Thymus (tissue), 11 donors: ENCODE measurements at regions not wholly inside any gene's neighbourhood (a gene's known extent, or its start where the extent isn't known, plus 50 kb on each side); places are given as distances from the start of the nearest gene placed in this dataset.

ENCODE experiments used
- DNase-seq, 9 donors: peaks; one replicate each; pipeline ENCODE4 v3.0.0-alpha.2; 2013; ENCODE audit warnings: low spot score in 9 of 9, low read depth in 6 of 9, missing footprints in 1 of 9
- H3K27ac ChIP-seq, 2 donors: one replicate each; pipeline ENCODE4 v1.5.1; 2013; ENCODE audit warnings: control low read depth in 1 of 2, low read depth in 1 of 2, low read length in 1 of 2, mild to moderate bottlenecking in 1 of 2, moderate library complexity in 1 of 2
- H3K27me3 ChIP-seq, 2 donors: one replicate each; pipeline ENCODE4 v1.5.1; 2013; ENCODE audit warnings: low read length in 1 of 2; ENCODE audit not compliant: control insufficient read depth in 2 of 2, insufficient read depth in 1 of 2
- H3K36me3 ChIP-seq, 2 donors: one replicate each; pipeline ENCODE4 v1.5.1; 2013; ENCODE audit warnings: low read length in 1 of 2, mild to moderate bottlenecking in 1 of 2, moderate library complexity in 1 of 2; ENCODE audit not compliant: control insufficient read depth in 2 of 2, insufficient read depth in 2 of 2
- H3K4me1 ChIP-seq, 2 donors: one replicate each; pipeline ENCODE4 v1.5.1; 2013; ENCODE audit warnings: low read length in 2 of 2; ENCODE audit not compliant: control insufficient read depth in 2 of 2, insufficient read depth in 2 of 2
- H3K4me3 ChIP-seq, 2 donors: one replicate each; pipeline ENCODE4 v1.5.1; 2013; ENCODE audit warnings: low read length in 2 of 2, control low read depth in 1 of 2, mild to moderate bottlenecking in 1 of 2
- H3K9me3 ChIP-seq, 2 donors: one replicate each; pipeline ENCODE4 v1.5.1; 2013; ENCODE audit warnings: low read length in 1 of 2, mild to moderate bottlenecking in 1 of 2; ENCODE audit not compliant: control insufficient read depth in 2 of 2, insufficient read depth in 1 of 2
- WGBS: extraction: QIAGEN DNeasy Blood & Tissue Kit; methylation state at CpG from one replicate; pipeline ENCODE4 v1.1.7; 2013; 5-methylcytosine and 5-hydroxymethylcytosine counted together
- donor health status: healthy.

DNA sequence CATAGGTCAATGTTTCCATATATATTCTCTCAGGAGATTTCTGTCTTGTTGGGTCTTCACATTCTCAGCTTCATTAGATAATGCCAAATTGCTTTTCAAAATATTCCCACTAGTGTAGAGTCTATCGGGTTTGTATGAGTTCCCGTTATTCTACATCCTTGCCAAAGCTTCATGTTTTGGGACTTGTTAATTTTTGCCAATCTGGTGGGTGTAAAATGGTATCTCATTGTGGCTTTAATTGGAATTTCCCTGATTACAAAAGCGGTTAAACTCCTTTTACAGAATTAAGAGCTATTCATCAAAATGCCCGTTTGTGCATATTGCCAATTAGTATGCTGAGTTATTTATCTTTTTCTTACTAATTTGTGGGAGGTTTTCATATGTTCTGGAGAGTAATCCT is 708.4 kb upstream of the ADAMTS5 start:
- Histone ChIP-seq H3K4me1 (no peaks in the 10 kb centered on the region), H3K27me3 (no peaks in the 10 kb centered on the region), H3K27ac (no peak overlapping the region), H3K9me3 (no peaks in the 10 kb centered on the region), H3K36me3 (no peaks in the 10 kb centered on the region), H3K4me3 (no peak overlapping the region)
- DNase-seq: no peak
- 94% methylated on average over 4 of the region's 4 CpGs for WGBS

DNA sequence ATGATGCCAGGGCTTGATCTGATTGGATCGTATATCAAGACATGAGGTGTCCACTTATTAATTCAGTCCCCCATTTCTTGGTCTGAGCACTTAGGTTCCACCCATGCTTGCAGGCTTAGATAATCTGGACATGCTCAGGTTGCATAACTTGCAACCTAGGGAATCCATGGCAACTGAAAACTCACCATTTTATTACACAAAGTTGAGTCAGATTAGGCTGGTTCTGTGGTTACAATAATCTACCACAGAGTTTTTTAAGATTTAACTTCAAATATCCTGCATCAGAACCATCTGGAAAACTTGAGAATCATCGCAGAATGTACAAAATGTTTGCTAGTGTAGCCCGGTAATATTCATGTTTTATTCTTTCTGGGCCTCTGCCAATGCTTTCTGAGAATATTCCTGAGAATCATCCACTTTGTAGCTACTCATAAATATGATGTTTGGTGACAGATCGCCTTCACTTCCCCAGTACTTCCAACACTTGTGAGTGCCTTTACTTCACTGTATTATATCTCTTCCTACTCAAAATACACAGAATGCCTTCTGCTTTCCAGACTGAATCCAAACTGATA is 707.2 kb upstream of the ADAMTS5 start:
- DNase-seq: no peak
- WGBS: 94% methylated on average over 4 of the region's 4 CpGs
- H3K27me3 ChIP-seq: no peaks in the 10 kb centered on the region
- no peaks in the 10 kb centered on the region for H3K9me3 ChIP-seq
- no peak overlapping the region for H3K4me3 ChIP-seq
- no peak overlapping the region for H3K27ac ChIP-seq
- no peaks in the 10 kb centered on the region for H3K36me3 ChIP-seq
- H3K4me1 ChIP-seq: no peaks in the 10 kb centered on the region

DNA sequence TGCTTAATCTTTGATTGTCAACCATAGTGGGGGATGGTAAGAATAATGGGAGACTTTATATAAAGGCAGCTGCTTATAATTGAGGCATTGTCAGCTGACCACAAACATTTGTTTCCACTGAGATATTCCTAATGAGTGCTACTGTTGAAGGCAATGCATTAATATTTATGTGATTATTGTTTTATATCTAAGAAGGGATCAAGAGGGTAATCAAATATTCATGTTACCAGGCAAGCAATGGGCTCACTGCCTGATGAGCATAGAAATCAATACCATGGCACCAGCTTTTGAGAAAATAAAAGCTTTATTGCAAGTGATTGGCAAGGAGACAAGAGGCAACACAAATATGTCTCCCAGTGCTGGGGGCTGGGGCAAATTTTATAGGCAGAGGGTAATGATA is 706.7 kb upstream of the ADAMTS5 start:
- no peak overlapping the region for H3K4me3 ChIP-seq
- H3K27ac ChIP-seq: no peak overlapping the region
- no peak for DNase-seq

DNA sequence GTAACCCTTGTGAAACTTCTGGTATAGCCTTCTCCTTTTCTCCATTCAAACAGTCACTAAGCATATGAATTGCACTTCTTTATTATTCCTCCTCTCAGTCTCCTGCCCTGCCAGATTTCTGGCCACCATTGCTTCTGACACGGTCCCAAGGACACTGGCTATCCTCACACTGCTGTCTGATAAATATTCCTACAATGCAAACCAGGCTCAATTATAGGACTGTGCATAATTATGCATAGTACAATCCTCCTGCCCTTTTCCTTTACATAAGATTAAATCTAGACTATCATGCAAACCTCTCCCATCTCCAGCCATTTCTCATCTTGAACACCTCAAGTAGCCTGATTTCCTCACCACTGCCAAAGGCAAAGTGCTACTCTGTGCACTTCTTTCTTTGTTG is 704.3 kb upstream of the ADAMTS5 start:
- WGBS: 83% methylated on average over 1 of the region's 1 CpG
- H3K9me3 ChIP-seq: no peaks in the 10 kb centered on the region

More for the DNA sequence above, 706.7 kb upstream of the ADAMTS5 start:
- Histone ChIP-seq H3K9me3 (no peaks in the 10 kb centered on the region), H3K27me3 (no peaks in the 10 kb centered on the region), H3K36me3 (no peaks in the 10 kb centered on the region), H3K4me1 (no peaks in the 10 kb centered on the region)

DNA sequence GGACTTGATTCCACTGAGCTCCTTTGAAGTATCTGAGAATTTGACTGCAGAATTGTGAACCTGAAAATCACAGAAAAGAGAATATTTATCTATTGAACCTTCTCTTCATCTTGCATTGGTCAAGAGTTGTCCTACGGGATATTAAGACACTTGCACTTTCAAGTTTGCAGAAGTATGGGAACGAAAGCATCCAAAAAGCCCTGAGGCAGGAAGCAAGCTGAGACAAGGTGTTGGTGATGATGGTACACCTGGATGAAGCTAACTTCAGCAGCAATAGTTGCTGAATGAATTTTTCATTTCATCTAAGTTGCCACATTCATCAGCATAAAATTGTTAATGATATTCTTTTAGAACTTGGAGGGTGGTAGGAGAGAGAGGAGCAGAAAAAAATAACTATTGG is 686.6 kb upstream of the ADAMTS5 start:
- H3K27ac ChIP-seq: no peak overlapping the region
- H3K36me3 ChIP-seq: no peaks in the 10 kb centered on the region
- no peak overlapping the region for H3K4me3 ChIP-seq
- no peak for DNase-seq
- WGBS: 97% methylated on average over 2 of the region's 2 CpGs
- H3K9me3 ChIP-seq: no peaks in the 10 kb centered on the region
- H3K4me1 ChIP-seq: no peaks in the 10 kb centered on the region
- H3K27me3 ChIP-seq: no peaks in the 10 kb centered on the region

More for the DNA sequence above, 704.3 kb upstream of the ADAMTS5 start:
- no peak overlapping the region for H3K4me3 ChIP-seq
- no peak overlapping the region for H3K27ac ChIP-seq
- no peaks in the 10 kb centered on the region for H3K4me1 ChIP-seq
- no peak for DNase-seq
- H3K36me3 ChIP-seq: no peaks in the 10 kb centered on the region
- no peaks in the 10 kb centered on the region for H3K27me3 ChIP-seq

DNA sequence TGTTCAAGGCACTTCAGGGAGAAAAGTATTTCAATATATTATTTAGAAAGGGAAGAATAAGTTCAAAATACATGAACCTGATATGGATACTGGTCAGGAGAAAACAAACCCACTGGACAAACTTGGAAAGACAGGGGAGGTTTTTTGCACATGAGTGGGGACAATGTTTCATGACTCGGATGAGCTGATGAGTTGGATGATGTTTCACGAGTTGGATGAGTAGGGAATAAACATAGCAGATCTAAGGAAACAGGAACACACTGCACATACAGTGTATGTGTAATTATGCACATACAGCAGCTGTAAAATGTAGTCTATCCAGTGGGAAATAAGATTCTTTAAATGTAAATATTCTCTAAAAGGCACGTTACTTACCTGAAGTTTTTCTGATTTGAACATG is 682.9 kb upstream of the ADAMTS5 start:
- no peak for DNase-seq
- H3K9me3 ChIP-seq: no peaks in the 10 kb centered on the region
- H3K36me3 ChIP-seq: no peaks in the 10 kb centered on the region
- H3K27me3 ChIP-seq: no peaks in the 10 kb centered on the region
- H3K4me3 ChIP-seq: no peak overlapping the region
- H3K27ac ChIP-seq: no peak overlapping the region
- no peaks in the 10 kb centered on the region for H3K4me1 ChIP-seq
- 81% methylated on average over 3 of the region's 3 CpGs for WGBS

DNA sequence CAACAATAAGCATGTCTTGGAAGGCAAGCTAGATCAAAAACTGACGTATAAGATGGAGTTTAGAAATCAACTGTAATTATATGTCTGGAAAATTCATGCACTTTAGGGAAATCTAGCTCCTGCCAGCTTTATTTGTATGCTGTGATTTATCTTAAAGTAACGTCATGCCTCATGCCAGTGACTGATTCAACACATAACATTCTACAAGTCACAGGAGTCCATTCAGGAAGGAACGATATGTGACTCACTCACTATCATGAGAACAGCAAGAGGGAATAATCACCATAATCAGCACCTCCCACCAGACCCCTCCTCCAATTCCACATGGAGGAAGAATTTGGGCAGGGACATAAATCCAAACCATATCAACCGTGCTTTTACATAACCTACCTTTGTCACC is 682.4 kb upstream of the ADAMTS5 start:
- H3K9me3 ChIP-seq: no peaks in the 10 kb centered on the region
- H3K36me3 ChIP-seq: no peaks in the 10 kb centered on the region
- no peak for DNase-seq
- H3K27ac ChIP-seq: no peak overlapping the region
- no peak overlapping the region for H3K4me3 ChIP-seq
- H3K27me3 ChIP-seq: no peaks in the 10 kb centered on the region
- no peaks in the 10 kb centered on the region for H3K4me1 ChIP-seq
- 89% methylated on average over 4 of the region's 4 CpGs for WGBS

DNA sequence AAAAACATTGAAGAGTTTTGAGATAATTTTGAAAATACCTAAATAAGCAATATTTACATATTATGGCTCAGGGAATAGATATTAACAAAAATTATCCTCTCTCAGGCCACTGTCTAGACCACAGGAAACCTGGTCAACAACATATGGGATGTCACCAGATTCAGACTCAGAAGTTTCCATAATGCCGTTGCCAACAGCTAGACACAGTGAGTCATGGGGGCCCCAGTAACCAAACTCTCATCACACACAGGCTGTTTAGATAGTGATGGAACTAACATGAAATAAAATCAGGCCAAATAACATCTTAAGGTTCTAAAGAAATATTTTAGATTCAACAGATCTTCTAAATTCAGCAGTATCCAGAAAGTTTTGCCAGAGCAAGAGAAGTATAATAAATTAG is 681.7 kb upstream of the ADAMTS5 start:
- 92% methylated on average over 1 of the region's 1 CpG for WGBS
- no peak for DNase-seq
- H3K27ac ChIP-seq: no peak overlapping the region
- H3K4me3 ChIP-seq: no peak overlapping the region
- H3K4me1 ChIP-seq: no peaks in the 10 kb centered on the region
- H3K9me3 ChIP-seq: no peaks in the 10 kb centered on the region
- H3K36me3 ChIP-seq: no peaks in the 10 kb centered on the region
- no peaks in the 10 kb centered on the region for H3K27me3 ChIP-seq

DNA sequence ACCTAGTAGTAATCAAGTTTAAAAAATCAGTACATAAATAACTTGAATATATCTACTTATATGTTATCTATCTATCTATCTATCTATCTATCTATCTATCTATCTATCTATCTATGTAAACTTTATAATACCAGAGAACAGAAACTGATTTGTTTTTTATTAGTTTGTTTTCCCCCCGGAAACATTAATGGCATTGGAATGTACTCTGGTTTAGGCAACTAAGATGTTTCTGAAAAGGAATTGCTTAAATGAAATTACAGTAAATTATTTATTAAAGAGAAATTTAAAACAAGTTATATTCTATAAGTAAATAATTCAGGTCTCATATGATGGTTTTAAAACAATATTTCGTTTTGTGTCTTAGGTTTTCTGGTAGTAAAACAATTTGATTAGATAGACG is 681.0 kb upstream of the ADAMTS5 start:
- H3K27ac ChIP-seq: no peak overlapping the region
- DNase-seq: no peak
- H3K27me3 ChIP-seq: no peaks in the 10 kb centered on the region
- no peak overlapping the region for H3K4me3 ChIP-seq
- H3K4me1 ChIP-seq: no peaks in the 10 kb centered on the region
- no peaks in the 10 kb centered on the region for H3K36me3 ChIP-seq
- WGBS: 66% methylated on average over 3 of the region's 3 CpGs
- no peaks in the 10 kb centered on the region for H3K9me3 ChIP-seq

DNA sequence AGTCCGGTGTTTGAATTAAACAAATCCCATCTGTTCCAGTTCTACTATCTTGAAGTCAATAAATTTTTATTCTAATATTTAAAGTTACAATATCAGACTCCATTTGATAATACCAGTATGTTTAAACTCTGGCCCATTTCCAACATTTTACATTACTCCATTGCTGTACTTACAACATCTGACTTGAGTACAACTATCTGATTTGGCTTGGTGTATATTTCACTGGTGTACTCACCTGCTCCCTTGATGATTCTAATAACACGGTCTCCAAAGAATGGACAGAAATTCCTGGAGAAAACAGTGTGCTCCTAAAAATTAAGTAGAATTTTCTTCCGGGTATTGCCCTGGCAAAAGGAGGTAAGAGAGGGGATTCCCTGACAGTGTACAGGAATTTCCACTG is 680.5 kb upstream of the ADAMTS5 start:
- no peaks in the 10 kb centered on the region for H3K4me1 ChIP-seq
- no peak overlapping the region for H3K4me3 ChIP-seq
- no peaks in the 10 kb centered on the region for H3K27me3 ChIP-seq
- H3K36me3 ChIP-seq: no peaks in the 10 kb centered on the region
- H3K9me3 ChIP-seq: no peaks in the 10 kb centered on the region
- DNase-seq: no peak
- 95% methylated on average over 3 of the region's 3 CpGs for WGBS
- H3K27ac ChIP-seq: no peak overlapping the region
